Tibial nerve (tissue), 4 donors: ENCODE measurements at regions not wholly inside any gene's neighbourhood (a gene's known extent, or its start where the extent isn't known, plus 50 kb on each side); places are given as distances from the start of the nearest gene placed in this dataset.
"Not testable (repeated sequence)": the region's sequence is repeated elsewhere in the genome, so short reads cannot be mapped to it uniquely, and the experiment has no call there.

ENCODE experiments used
- CTCF ChIP-seq, 5 experiments: fragments of 200-600 bp in 3 of 5; fragments of 450-650 bp in 2 of 5; sonication (generic) in 3 of 5; IDR thresholded peaks; one replicate each; pipeline ENCODE4 v1.5.1; 2016 to 2019; ENCODE audit warnings: antibody characterized with exemption in 5 of 5, mild to moderate bottlenecking in 3 of 5, moderate library complexity in 2 of 5
- EP300 ChIP-seq, 2 donors: sonication (generic); formaldehyde crosslinking; IDR thresholded peaks; one replicate each; pipeline ENCODE4 v1.6.1; 2017; ENCODE audit warnings: antibody characterized with exemption in 2 of 2, mild to moderate bottlenecking in 1 of 2
- POLR2A ChIP-seq, 2 donors: fragments of 450-650 bp; IDR thresholded peaks; one replicate each; pipeline ENCODE4 v1.6.1; 2017; ENCODE audit warnings: antibody characterized with exemption in 2 of 2, mild to moderate bottlenecking in 2 of 2, moderate library complexity in 2 of 2

- TF ChIP-seq CTCF, POLR2A, EP300 (IDR thresholded peaks at IDR 0.05): not testable (repeated sequence)
Measured at GRCh38 chr15:62281801-62282200, 116.7 kb upstream of the C2CD4B start.
